GM12892 (cell line): ENCODE measurements at regions not wholly inside any gene's neighbourhood (a gene's known extent, or its start where the extent isn't known, plus 50 kb on each side); places are given as distances from the start of the nearest gene placed in this dataset.

Experiments used
- POLR2A ChIP-seq: IDR thresholded peaks from 2 replicates; pipeline ENCODE4 v1.6.1; 2011; ENCODE audit warnings: low read depth, low read length, control low read depth
- POLR2AphosphoS5 ChIP-seq: IDR thresholded peaks from 2 replicates; pipeline ENCODE4 v1.6.1; 2011; ENCODE audit warnings: low read depth, low read length, control low read depth
- TAF1 ChIP-seq: IDR thresholded peaks from 2 replicates; pipeline ENCODE4 v1.6.1; 2011; ENCODE audit warnings: low read depth, mild to moderate bottlenecking, control low read depth, low read length, borderline replicate concordance

DNA sequence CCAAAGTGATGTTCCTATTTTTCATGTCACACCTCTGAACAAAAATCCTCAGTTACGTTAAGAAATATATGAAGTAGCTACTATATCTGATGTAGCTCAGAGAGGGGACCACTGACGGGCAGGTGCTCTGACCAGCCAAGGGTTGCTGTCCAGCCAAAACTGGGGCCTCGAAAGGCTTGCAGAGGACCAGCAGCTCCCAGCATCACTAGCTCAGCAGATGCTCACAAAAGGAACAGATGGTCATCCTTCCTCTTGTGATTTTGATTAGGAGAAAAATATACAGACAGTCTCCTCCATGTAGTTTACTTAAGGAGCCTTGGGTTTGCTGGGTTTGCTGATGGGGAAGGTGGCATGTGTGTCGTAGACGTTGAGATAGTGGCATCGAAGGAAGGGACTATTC is 374.6 kb upstream of the B3GAT1 start:
- TF ChIP-seq POLR2A, result no peak
- no peak for TF ChIP-seq TAF1
- no peak for TF ChIP-seq POLR2AphosphoS5
